HEK293 (cell line): ENCODE measurements at regions not wholly inside any gene's neighbourhood (a gene's known extent, or its start where the extent isn't known, plus 50 kb on each side); places are given as distances from the start of the nearest gene placed in this dataset.

Experiments
- CTCF ChIA-PET: fragments of 350-600 bp; formaldehyde crosslinking; extraction: SDS; loops from one replicate; lab custom pipeline; 2021; ENCODE audit warnings: antibody characterized with exemption; lab: Yijun Ruan, JAX
- POLR2A ChIA-PET: fragments of 300-600 bp; formaldehyde crosslinking; extraction: SDS; loops from one replicate; lab custom pipeline; 2020; ENCODE audit warnings: antibody characterized with exemption, inconsistent platforms; lab: Yijun Ruan, JAX
- H3K27ac ChIP-seq: fragments of 200-500 bp; sonication (Bioruptor generic); 2 replicates; pipeline ENCODE4 v1.5.1; 2014; ENCODE audit warnings: low read depth, low read length, control low read depth, inconsistent platforms; ENCODE audit errors: extremely low read depth
- H3K36me3 ChIP-seq, 2 experiments: fragments of 200-500 bp in 1 of 2; sonication (Bioruptor generic) in 1 of 2; 1 replicate in 1 of 2; 2 replicates in 1 of 2; pipeline ENCODE4 v1.5.1; 2014 to 2017; ENCODE audit warnings: inconsistent platforms in 2 of 2, low read length in 2 of 2; ENCODE audit not compliant: control insufficient read depth in 2 of 2, insufficient read depth in 1 of 2
- H3K4me1 ChIP-seq: fragments of 200-500 bp; sonication (Bioruptor generic); 2 replicates; pipeline ENCODE4 v1.5.1; 2014; ENCODE audit warnings: mild to moderate bottlenecking, low read length, inconsistent platforms; ENCODE audit not compliant: control insufficient read depth, insufficient read depth
- H3K4me3 ChIP-seq: 2 replicates; pipeline ENCODE4 v1.5.1; 2011; ENCODE audit warnings: low read depth, mild to moderate bottlenecking, control low read depth, low read length, moderate library complexity
- H3K9me3 ChIP-seq: fragments of 200-500 bp; sonication (Bioruptor generic); 2 replicates; pipeline ENCODE4 v1.5.1; 2014; ENCODE audit warnings: low read depth, low read length, inconsistent platforms; ENCODE audit not compliant: control insufficient read depth, insufficient read depth
- AEBP2 ChIP-seq: fragments of 450-650 bp; formaldehyde crosslinking; IDR thresholded peaks from 2 replicates; pipeline ENCODE4 v1.5.1; 2016; ENCODE audit warnings: missing biosample characterization, missing genetic modification characterization, borderline replicate concordance
- GLI4 ChIP-seq: fragments of 450-650 bp; formaldehyde crosslinking; IDR thresholded peaks from 2 replicates; pipeline ENCODE4 v1.5.1; 2016; ENCODE audit warnings: missing biosample characterization, missing genetic modification characterization
- GLIS1 ChIP-seq: fragments of 450-650 bp; formaldehyde crosslinking; IDR thresholded peaks from 2 replicates; pipeline ENCODE4 v1.5.1; 2016; ENCODE audit warnings: missing biosample characterization, missing genetic modification characterization
- TRIM28 ChIP-seq: IDR thresholded peaks from 2 replicates; pipeline ENCODE4 v1.6.1; 2011; ENCODE audit warnings: low read length, control low read depth, borderline replicate concordance
- ZIC2 ChIP-seq: fragments of 450-650 bp; formaldehyde crosslinking; IDR thresholded peaks from 2 replicates; pipeline ENCODE4 v1.5.1; 2016; ENCODE audit warnings: missing biosample characterization, missing genetic modification characterization
- ZNF211 ChIP-seq: fragments of 450-650 bp; formaldehyde crosslinking; IDR thresholded peaks from 2 replicates; pipeline ENCODE4 v1.5.1; 2016; ENCODE audit warnings: low read depth, missing biosample characterization, missing genetic modification characterization
- ZNF274 ChIP-seq, 2 experiments: fragments of 200-500 bp in 1 of 2; fragments of 450-650 bp in 1 of 2; sonication (Bioruptor generic) in 1 of 2; formaldehyde crosslinking in 1 of 2; IDR thresholded peaks; 2 replicates each; pipeline versions ENCODE4 v1.5.1 to v1.6.1; 2014 to 2016; ENCODE audit warnings: borderline replicate concordance in 1 of 2, inconsistent platforms in 1 of 2, low read length in 1 of 2, missing biosample characterization in 1 of 2, missing genetic modification characterization in 1 of 2
- ZNF335 ChIP-seq: fragments of 450-650 bp; formaldehyde crosslinking; conservative IDR thresholded peaks from 2 replicates; pipeline ENCODE4 v1.5.1; 2016; ENCODE audit warnings: missing biosample characterization, missing genetic modification characterization
- ZNF404 ChIP-seq: fragments of 450-650 bp; formaldehyde crosslinking; IDR thresholded peaks from 2 replicates; pipeline ENCODE4 v1.5.1; 2017; ENCODE audit warnings: missing biosample characterization, missing genetic modification characterization
- ZNF416 ChIP-seq: fragments of 450-650 bp; formaldehyde crosslinking; IDR thresholded peaks from 2 replicates; pipeline ENCODE4 v1.5.1; 2016; ENCODE audit warnings: missing biosample characterization, missing genetic modification characterization
- ZNF48 ChIP-seq: fragments of 450-650 bp; formaldehyde crosslinking; IDR thresholded peaks from 2 replicates; pipeline ENCODE4 v1.5.1; 2016; ENCODE audit warnings: missing biosample characterization, missing genetic modification characterization
- ZNF544 ChIP-seq: fragments of 450-650 bp; formaldehyde crosslinking; IDR thresholded peaks from 2 replicates; pipeline ENCODE4 v1.5.0; 2017; ENCODE audit warnings: missing biosample characterization, missing genetic modification characterization
- ZNF645 ChIP-seq: fragments of 450-650 bp; formaldehyde crosslinking; IDR thresholded peaks from 2 replicates; pipeline ENCODE4; 2016; ENCODE audit warnings: missing biosample characterization, missing genetic modification characterization
- ZNF664 ChIP-seq: fragments of 450-650 bp; formaldehyde crosslinking; IDR thresholded peaks from 2 replicates; pipeline ENCODE4 v1.5.1; 2016; ENCODE audit warnings: missing biosample characterization, missing genetic modification characterization
- ZNF670 ChIP-seq: fragments of 450-650 bp; formaldehyde crosslinking; IDR thresholded peaks from 2 replicates; pipeline ENCODE4 v1.5.1; 2016; ENCODE audit warnings: missing biosample characterization, missing genetic modification characterization, low read depth
- ZNF707 ChIP-seq: fragments of 450-650 bp; formaldehyde crosslinking; IDR thresholded peaks from 2 replicates; pipeline ENCODE4 v1.5.1; 2016; ENCODE audit warnings: missing biosample characterization, missing genetic modification characterization
- ZNF747 ChIP-seq: fragments of 450-650 bp; formaldehyde crosslinking; IDR thresholded peaks from 2 replicates; pipeline ENCODE4 v1.5.1; 2016; ENCODE audit warnings: missing biosample characterization, missing genetic modification characterization
- TF ChIP-seq, protein P1 (sequence below): fragments of 450-650 bp; formaldehyde crosslinking; IDR thresholded peaks from 2 replicates; pipeline ENCODE4 v1.5.1; 2016; ENCODE audit warnings: missing biosample characterization, missing genetic modification characterization
- TF ChIP-seq, protein P2 (sequence below): fragments of 450-650 bp; formaldehyde crosslinking; IDR thresholded peaks from 2 replicates; pipeline ENCODE4 v1.5.1; 2016; ENCODE audit warnings: missing biosample characterization, missing genetic modification characterization, borderline replicate concordance

- Histone ChIP-seq H3K4me3 (no peak overlapping the region), H3K27ac (no peak overlapping the region), H3K36me3 (no peaks in the 10 kb centered on the region), H3K9me3 (no peaks in the 10 kb centered on the region)
- ChIA-PET POLR2A (no interaction called here), CTCF (no interaction called here)
- no peak for TF ChIP-seq ZNF747 (tag by site-specific recombination)
- no peak for TF ChIP-seq ZIC2 (tag by site-specific recombination)
- TF ChIP-seq, all 188 proteins: peak for 0
- no peaks in the 10 kb centered on the region for H3K4me1 ChIP-seq
These were observed 448.2 kb downstream of the RFPL4B start for GRCh38 chr6:112795316-112795715.

- H3K4me3 ChIP-seq: no peak overlapping the region
- ChIA-PET POLR2A (no interaction called here), CTCF (no interaction called here)
- no peak overlapping the region for H3K27ac ChIP-seq
- no peak for TF ChIP-seq AEBP2 (tag by site-specific recombination)
- TF ChIP-seq, protein P1, sequence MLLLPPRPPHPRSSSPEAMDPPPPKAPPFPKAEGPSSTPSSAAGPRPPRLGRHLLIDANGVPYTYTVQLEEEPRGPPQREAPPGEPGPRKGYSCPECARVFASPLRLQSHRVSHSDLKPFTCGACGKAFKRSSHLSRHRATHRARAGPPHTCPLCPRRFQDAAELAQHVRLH (tag by site-specific recombination): no peak
- TF ChIP-seq ZNF416 (tag by site-specific recombination): no peak
- no peak for TF ChIP-seq GLI4 (tag by site-specific recombination)
- no peaks in the 10 kb centered on the region for H3K36me3 ChIP-seq
- H3K4me1 ChIP-seq: no peaks in the 10 kb centered on the region
- H3K9me3 ChIP-seq: no peaks in the 10 kb centered on the region
These were observed 449.6 kb downstream of the RFPL4B start for GRCh38 chr6:112796712-112797111.

GRCh38 chr6:112799889-112800288 is 452.8 kb downstream of the RFPL4B start:
- ChIA-PET POLR2A (no interaction called here), CTCF (interaction anchor here (0.5 to 0.7 kb wide), 2 partner anchors 9 to 17 kb away, joined by 3 to 4 read pairs; no protein-coding TSS in a partner anchor)
- H3K4me1 ChIP-seq: no peaks in the 10 kb centered on the region
- no peak overlapping the region for H3K27ac ChIP-seq
- H3K4me3 ChIP-seq: no peak overlapping the region
- no peak for TF ChIP-seq ZNF48 (tag by site-specific recombination)
- no peaks in the 10 kb centered on the region for H3K36me3 ChIP-seq
- H3K9me3 ChIP-seq: no peaks in the 10 kb centered on the region

- Histone ChIP-seq H3K9me3 (no peaks in the 10 kb centered on the region), H3K4me3 (no peak overlapping the region), H3K36me3 (no peaks in the 10 kb centered on the region), H3K4me1 (no peaks in the 10 kb centered on the region), H3K27ac (no peak overlapping the region)
- ChIA-PET CTCF (interaction anchor here (0.7 kb wide), 1 partner anchor 17 kb away, joined by 3 read pairs; no protein-coding TSS in a partner anchor), POLR2A (no interaction called here)
- TF ChIP-seq ZNF664: no peak
- TF ChIP-seq GLI4 (tag by site-specific recombination): no peak
- no peak for TF ChIP-seq ZNF274 (IDR thresholded peaks at IDR 0.05; ENCODE audit: low read length)
- no peak for TF ChIP-seq ZNF274 (tag by site-specific recombination; IDR thresholded peaks at IDR 0.05; ENCODE audit: borderline replicate concordance)
- TF ChIP-seq ZNF48 (tag by site-specific recombination): no peak
- TF ChIP-seq ZNF544 (tag by site-specific recombination): no peak
- TF ChIP-seq ZNF404 (tag by site-specific recombination): no peak
- TF ChIP-seq ZNF645 (tag by site-specific recombination): no peak
- no peak for TF ChIP-seq ZNF707 (tag by site-specific recombination)
- no peak for TF ChIP-seq TRIM28
- TF ChIP-seq, protein P2, sequence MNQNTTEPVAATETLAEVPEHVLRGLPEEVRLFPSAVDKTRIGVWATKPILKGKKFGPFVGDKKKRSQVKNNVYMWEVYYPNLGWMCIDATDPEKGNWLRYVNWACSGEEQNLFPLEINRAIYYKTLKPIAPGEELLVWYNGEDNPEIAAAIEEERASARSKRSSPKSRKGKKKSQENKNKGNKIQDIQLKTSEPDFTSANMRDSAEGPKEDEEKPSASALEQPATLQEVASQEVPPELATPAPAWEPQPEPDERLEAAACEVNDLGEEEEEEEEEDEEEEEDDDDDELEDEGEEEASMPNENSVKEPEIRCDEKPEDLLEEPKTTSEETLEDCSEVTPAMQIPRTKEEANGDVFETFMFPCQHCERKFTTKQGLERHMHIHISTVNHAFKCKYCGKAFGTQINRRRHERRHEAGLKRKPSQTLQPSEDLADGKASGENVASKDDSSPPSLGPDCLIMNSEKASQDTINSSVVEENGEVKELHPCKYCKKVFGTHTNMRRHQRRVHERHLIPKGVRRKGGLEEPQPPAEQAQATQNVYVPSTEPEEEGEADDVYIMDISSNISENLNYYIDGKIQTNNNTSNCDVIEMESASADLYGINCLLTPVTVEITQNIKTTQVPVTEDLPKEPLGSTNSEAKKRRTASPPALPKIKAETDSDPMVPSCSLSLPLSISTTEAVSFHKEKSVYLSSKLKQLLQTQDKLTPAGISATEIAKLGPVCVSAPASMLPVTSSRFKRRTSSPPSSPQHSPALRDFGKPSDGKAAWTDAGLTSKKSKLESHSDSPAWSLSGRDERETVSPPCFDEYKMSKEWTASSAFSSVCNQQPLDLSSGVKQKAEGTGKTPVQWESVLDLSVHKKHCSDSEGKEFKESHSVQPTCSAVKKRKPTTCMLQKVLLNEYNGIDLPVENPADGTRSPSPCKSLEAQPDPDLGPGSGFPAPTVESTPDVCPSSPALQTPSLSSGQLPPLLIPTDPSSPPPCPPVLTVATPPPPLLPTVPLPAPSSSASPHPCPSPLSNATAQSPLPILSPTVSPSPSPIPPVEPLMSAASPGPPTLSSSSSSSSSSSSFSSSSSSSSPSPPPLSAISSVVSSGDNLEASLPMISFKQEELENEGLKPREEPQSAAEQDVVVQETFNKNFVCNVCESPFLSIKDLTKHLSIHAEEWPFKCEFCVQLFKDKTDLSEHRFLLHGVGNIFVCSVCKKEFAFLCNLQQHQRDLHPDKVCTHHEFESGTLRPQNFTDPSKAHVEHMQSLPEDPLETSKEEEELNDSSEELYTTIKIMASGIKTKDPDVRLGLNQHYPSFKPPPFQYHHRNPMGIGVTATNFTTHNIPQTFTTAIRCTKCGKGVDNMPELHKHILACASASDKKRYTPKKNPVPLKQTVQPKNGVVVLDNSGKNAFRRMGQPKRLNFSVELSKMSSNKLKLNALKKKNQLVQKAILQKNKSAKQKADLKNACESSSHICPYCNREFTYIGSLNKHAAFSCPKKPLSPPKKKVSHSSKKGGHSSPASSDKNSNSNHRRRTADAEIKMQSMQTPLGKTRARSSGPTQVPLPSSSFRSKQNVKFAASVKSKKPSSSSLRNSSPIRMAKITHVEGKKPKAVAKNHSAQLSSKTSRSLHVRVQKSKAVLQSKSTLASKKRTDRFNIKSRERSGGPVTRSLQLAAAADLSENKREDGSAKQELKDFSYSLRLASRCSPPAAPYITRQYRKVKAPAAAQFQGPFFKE (tag by site-specific recombination): no peak
- no peak for TF ChIP-seq GLIS1
- TF ChIP-seq ZNF211 (tag by site-specific recombination): no peak
- no peak for TF ChIP-seq ZNF335
- TF ChIP-seq ZNF670 (tag by site-specific recombination): no peak
These were observed 453.3 kb downstream of the RFPL4B start for GRCh38 chr6:112800439-112800838.
